ENCODE measurements at regions not wholly inside any gene's neighbourhood (a gene's known extent, or its start where the extent isn't known, plus 50 kb on each side); places are given as distances from the start of the nearest gene placed in this dataset.

DNA sequence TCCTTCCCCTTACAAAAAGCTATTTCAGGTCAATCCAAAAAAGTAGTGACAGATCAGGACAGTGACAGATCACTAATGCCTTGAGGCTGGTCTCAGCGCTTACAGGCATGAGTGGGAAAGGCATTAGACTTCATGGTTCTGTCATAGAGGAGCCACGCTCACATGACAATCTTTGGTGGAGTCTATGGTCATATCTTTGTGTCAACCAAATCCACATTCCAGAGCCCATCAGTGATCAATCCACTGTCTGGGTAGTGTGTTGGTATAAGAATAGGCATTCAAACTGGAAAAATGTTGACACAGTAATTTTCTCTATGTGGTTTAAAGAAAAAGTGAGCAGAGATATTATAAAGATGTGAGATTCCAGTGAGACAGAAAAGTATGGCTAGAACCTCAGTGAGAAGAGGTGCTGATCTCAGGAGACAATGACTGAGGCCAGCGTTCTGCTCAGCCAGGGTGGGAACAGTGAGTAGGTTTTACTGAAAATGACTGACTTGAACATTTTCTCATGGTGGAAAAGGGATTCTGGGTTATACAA is 215.0 kb downstream of the IRS1 start:
- TF ChIP-seq CTCF (CRISPR knock-in tag; IDR thresholded peaks at IDR 0.05) (no peak), SP2 (CRISPR knock-in tag; IDR thresholded peaks at IDR 0.05) (no peak), EZH2 (conservative IDR thresholded peaks at IDR 0.05; ENCODE audit: low read depth, low read length) (no peak), CEBPZ (IDR thresholded peaks at IDR 0.05; ENCODE audit: low read length) (no peak), SKIL (CRISPR knock-in tag; IDR thresholded peaks at IDR 0.05; ENCODE audit: borderline replicate concordance) (no peak), SP140L (CRISPR knock-in tag; IDR thresholded peaks at IDR 0.05; ENCODE audit: borderline replicate concordance) (no peak), SMAD9 (CRISPR knock-in tag; IDR thresholded peaks at IDR 0.05) (no peak), SP1 (IDR thresholded peaks at IDR 0.05) (no peak), SP1 (CRISPR knock-in tag; IDR thresholded peaks at IDR 0.05) (no peak), ASH2L (IDR thresholded peaks at IDR 0.05; ENCODE audit: insufficient read length, low read depth, low read length) (no peak), ZNF746 (CRISPR knock-in tag; IDR thresholded peaks at IDR 0.05) (no peak)
- TF ChIP-seq, protein P1, sequence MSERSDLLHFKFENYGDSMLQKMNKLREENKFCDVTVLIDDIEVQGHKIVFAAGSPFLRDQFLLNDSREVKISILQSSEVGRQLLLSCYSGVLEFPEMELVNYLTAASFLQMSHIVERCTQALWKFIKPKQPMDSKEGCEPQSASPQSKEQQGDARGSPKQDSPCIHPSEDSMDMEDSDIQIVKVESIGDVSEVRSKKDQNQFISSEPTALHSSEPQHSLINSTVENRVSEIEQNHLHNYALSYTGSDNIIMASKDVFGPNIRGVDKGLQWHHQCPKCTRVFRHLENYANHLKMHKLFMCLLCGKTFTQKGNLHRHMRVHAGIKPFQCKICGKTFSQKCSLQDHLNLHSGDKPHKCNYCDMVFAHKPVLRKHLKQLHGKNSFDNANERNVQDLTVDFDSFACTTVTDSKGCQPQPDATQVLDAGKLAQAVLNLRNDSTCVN (CRISPR knock-in tag; IDR thresholded peaks at IDR 0.05; ENCODE audit: borderline replicate concordance): no peak
